Vagina (tissue), 2 donors: ENCODE measurements at regions not wholly inside any gene's neighbourhood (a gene's known extent, or its start where the extent isn't known, plus 50 kb on each side); places are given as distances from the start of the nearest gene placed in this dataset.

Experiments used
- DNase-seq, 2 donors: peaks; one replicate each; pipeline ENCODE4 v3.0.0-alpha.2; 2017; ENCODE audit errors: extremely low spot score in 2 of 2
- H3K27ac ChIP-seq: fragments of 200-600 bp; sonication (generic); one replicate; pipeline ENCODE4 v1.5.1; 2019
- H3K27me3 ChIP-seq: fragments of 200-600 bp; sonication (generic); one replicate; pipeline ENCODE4 v1.5.1; 2019
- H3K36me3 ChIP-seq, 2 donors: fragments of 200-600 bp; sonication (generic); one replicate each; pipeline ENCODE4 v1.5.1; 2017 to 2019
- H3K4me1 ChIP-seq: fragments of 200-600 bp; sonication (generic); one replicate; pipeline ENCODE4 v1.5.1; 2019
- H3K4me3 ChIP-seq, 2 donors: fragments of 200-600 bp; sonication (generic); 1 replicate in 1 of 2; 2 replicates in 1 of 2; pipeline ENCODE4 v1.5.1; 2016 to 2019
- H3K9me3 ChIP-seq: fragments of 200-600 bp; sonication (generic); one replicate; pipeline ENCODE4 v1.5.1; 2019
- POLR2A ChIP-seq, 2 donors: fragments of 450-650 bp; IDR thresholded peaks; one replicate each; pipeline ENCODE4 v1.6.1; 2017; ENCODE audit warnings: antibody characterized with exemption in 2 of 2, mild to moderate bottlenecking in 2 of 2, moderate library complexity in 2 of 2
- POLR2AphosphoS5 ChIP-seq, 2 donors: sonication (generic); formaldehyde crosslinking; IDR thresholded peaks; one replicate each; pipeline ENCODE4 v1.9.0; 2017; ENCODE audit warnings: antibody characterized with exemption in 2 of 2, mild to moderate bottlenecking in 2 of 2, low read depth in 1 of 2; ENCODE audit not compliant: insufficient read depth in 1 of 2
- intact Hi-C: fragments of 100-400 bp; cut with DNase I; formaldehyde crosslinking; loops from one replicate; pipeline ENCODE4 v1.15.1; 2023
- TF ChIP-seq, protein P1 (sequence below), 3 experiments: fragments of 450-650 bp in 2 of 3; fragments of 200-600 bp in 1 of 3; sonication (generic) in 1 of 3; IDR thresholded peaks; one replicate each; pipeline ENCODE4 v1.5.1; 2017 to 2019; ENCODE audit warnings: antibody characterized with exemption in 3 of 3, mild to moderate bottlenecking in 2 of 3, moderate library complexity in 2 of 3

GRCh38 chr7:42340436-42340835, 103.4 kb upstream of the GLI3 start:
- intact Hi-C loops, result no loop called here
- H3K9me3 ChIP-seq, result no peaks in the 10 kb centered on the region
- H3K27ac ChIP-seq, result no peak overlapping the region
- no peaks in the 10 kb centered on the region for H3K36me3 ChIP-seq
- DNase-seq, result no peak
- TF ChIP-seq, protein P1, sequence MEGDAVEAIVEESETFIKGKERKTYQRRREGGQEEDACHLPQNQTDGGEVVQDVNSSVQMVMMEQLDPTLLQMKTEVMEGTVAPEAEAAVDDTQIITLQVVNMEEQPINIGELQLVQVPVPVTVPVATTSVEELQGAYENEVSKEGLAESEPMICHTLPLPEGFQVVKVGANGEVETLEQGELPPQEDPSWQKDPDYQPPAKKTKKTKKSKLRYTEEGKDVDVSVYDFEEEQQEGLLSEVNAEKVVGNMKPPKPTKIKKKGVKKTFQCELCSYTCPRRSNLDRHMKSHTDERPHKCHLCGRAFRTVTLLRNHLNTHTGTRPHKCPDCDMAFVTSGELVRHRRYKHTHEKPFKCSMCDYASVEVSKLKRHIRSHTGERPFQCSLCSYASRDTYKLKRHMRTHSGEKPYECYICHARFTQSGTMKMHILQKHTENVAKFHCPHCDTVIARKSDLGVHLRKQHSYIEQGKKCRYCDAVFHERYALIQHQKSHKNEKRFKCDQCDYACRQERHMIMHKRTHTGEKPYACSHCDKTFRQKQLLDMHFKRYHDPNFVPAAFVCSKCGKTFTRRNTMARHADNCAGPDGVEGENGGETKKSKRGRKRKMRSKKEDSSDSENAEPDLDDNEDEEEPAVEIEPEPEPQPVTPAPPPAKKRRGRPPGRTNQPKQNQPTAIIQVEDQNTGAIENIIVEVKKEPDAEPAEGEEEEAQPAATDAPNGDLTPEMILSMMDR (IDR thresholded peaks at IDR 0.05), result no peak
- TF ChIP-seq POLR2A (IDR thresholded peaks at IDR 0.05) (no peak), POLR2AphosphoS5 (IDR thresholded peaks at IDR 0.05; ENCODE audit: insufficient read depth in 1 of 2, low read depth in 1 of 2) (no peak)
- H3K27me3 ChIP-seq, result no peaks in the 10 kb centered on the region
- H3K4me3 ChIP-seq, result no peak overlapping the region
- no peaks in the 10 kb centered on the region for H3K4me1 ChIP-seq

GRCh38 chr7:42338916-42339540, 102.0 kb upstream of the GLI3 start:
- intact Hi-C loops, result no loop called here
- TF ChIP-seq POLR2A (IDR thresholded peaks at IDR 0.05) (no peak), POLR2AphosphoS5 (IDR thresholded peaks at IDR 0.05; ENCODE audit: insufficient read depth in 1 of 2, low read depth in 1 of 2) (no peak)
- TF ChIP-seq, protein P1 (IDR thresholded peaks at IDR 0.05), result no peak
- H3K4me1 ChIP-seq, result no peaks in the 10 kb centered on the region
- H3K27ac ChIP-seq, result no peak overlapping the region
- no peaks in the 10 kb centered on the region for H3K9me3 ChIP-seq
- DNase-seq, result no peak
- no peak overlapping the region for H3K4me3 ChIP-seq
- H3K36me3 ChIP-seq, result no peaks in the 10 kb centered on the region
- no peaks in the 10 kb centered on the region for H3K27me3 ChIP-seq

DNA sequence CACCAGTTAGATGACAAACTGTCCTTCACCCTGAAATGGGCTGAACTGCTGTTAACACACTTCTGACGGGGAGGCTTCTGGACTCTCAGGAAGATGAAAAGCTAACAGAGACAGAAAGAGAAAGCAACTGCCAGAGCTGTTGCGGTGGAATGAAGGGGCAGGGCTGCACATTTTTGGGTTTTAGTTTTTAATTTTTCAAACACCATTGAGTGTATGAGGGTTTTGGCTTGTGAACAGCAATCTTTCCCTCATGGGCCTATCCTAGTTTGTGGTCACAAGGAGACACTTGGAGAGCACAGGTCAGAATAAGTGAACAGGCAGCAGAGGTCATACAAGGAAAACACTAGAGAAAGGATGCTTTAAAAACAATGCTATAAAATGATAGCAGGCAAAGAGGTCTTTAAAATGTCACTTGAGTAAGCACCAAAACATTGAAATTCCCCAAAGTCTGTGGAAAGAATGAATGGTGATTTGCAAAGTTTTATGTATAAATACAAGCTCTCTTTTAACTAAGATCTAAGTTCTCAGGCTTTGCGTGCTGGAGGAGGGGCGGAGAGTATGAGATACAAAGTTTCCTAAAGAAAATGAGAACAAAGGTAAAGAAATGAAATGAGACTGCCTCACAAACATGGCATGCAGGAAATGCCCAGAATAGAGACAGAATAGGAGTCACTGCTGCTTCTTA, 101.4 kb upstream of the GLI3 start:
- Histone ChIP-seq H3K9me3 (peaks cover 2% of the 10 kb centered on the region), H3K27me3 (no peaks in the 10 kb centered on the region), H3K4me3 (no peak overlapping the region), H3K4me1 (no peaks in the 10 kb centered on the region), H3K36me3 (no peaks in the 10 kb centered on the region), H3K27ac (no peak overlapping the region)
- no peak for TF ChIP-seq POLR2A (IDR thresholded peaks at IDR 0.05)
- no peak for TF ChIP-seq POLR2AphosphoS5 (IDR thresholded peaks at IDR 0.05; ENCODE audit: insufficient read depth in 1 of 2, low read depth in 1 of 2)
- TF ChIP-seq, protein P1 (IDR thresholded peaks at IDR 0.05), result no peak
- intact Hi-C loops, result no loop called here
- no peak for DNase-seq

DNA sequence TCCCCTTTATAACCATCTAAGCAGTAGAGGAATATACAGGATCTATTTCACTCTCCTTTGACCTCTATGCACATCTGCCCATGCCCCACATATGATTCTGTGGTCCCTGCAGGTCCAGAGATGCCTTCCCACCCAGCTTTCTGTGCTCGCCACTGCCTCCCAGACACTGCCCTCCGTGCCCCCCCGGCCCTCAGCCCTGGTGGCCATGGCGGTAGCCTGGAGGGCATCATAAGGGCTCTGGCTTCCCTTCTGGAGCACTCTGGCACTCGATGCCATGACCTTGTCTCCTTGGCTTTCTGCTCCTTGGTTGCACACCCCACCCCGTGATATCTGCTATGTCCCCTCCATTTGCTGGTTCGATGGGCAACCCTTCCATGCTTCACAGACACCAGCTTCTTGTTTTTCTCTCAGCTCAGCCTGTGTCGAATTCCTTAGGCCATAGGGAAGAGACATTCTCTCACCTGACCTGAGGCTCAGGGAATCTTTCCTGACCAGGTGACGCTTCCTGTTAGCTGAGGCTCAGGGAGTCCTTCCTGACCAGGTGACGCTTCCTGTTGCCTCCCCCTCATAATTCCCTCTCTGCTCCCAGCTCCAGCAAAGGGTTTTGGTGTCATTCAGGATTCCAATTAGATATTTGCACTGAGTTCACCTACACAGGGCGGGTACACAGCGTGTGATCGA, 100.4 kb upstream of the GLI3 start:
- intact Hi-C loops, result no loop called here
- TF ChIP-seq POLR2A (IDR thresholded peaks at IDR 0.05), result no peak
- TF ChIP-seq, protein P1 (IDR thresholded peaks at IDR 0.05), result no peak
- TF ChIP-seq POLR2AphosphoS5 (IDR thresholded peaks at IDR 0.05; ENCODE audit: insufficient read depth in 1 of 2, low read depth in 1 of 2), result no peak
- H3K9me3 ChIP-seq, result peaks cover 6% of the 10 kb centered on the region

More for the DNA sequence above, 100.4 kb upstream of the GLI3 start:
- H3K36me3 ChIP-seq, result no peaks in the 10 kb centered on the region
- no peaks in the 10 kb centered on the region for H3K4me1 ChIP-seq
- H3K27ac ChIP-seq, result no peak overlapping the region
- no peak overlapping the region for H3K4me3 ChIP-seq
- H3K27me3 ChIP-seq, result no peaks in the 10 kb centered on the region
- DNase-seq, result no peak
